Muscle of leg (tissue), 3 donors: ENCODE measurements at regions not wholly inside any gene's neighbourhood (a gene's known extent, or its start where the extent isn't known, plus 50 kb on each side); places are given as distances from the start of the nearest gene placed in this dataset.

Source experiments
- DNase-seq: peaks from one replicate; pipeline ENCODE4 v3.0.0; 2013
- H3K27ac ChIP-seq: one replicate; pipeline ENCODE4 v1.5.1; 2013; ENCODE audit warnings: mild to moderate bottlenecking, low read length, control low read depth
- H3K27me3 ChIP-seq: one replicate; pipeline ENCODE4 v1.6.1; 2013; ENCODE audit warnings: low read length; ENCODE audit not compliant: control insufficient read depth, insufficient read depth
- H3K36me3 ChIP-seq: one replicate; pipeline ENCODE4 v1.6.1; 2013; ENCODE audit warnings: low read length; ENCODE audit not compliant: control insufficient read depth, insufficient read depth
- H3K4me1 ChIP-seq: one replicate; pipeline ENCODE4 v1.6.1; 2013; ENCODE audit warnings: low read length; ENCODE audit not compliant: control insufficient read depth, insufficient read depth
- H3K4me3 ChIP-seq: one replicate; pipeline ENCODE4 v1.5.1; 2013; ENCODE audit warnings: low read length, control low read depth
- H3K9me3 ChIP-seq: replicated peaks from 2 replicates; pipeline ENCODE4 v1.6.1; 2013; ENCODE audit warnings: low read depth, low read length; ENCODE audit not compliant: control insufficient read depth
- WGBS: methylation state at CpG from one replicate; pipeline ENCODE4 v1.1.5; 2013; ENCODE audit warnings: missing lambda C conversion rate; ENCODE audit not compliant: insufficient coverage; 5-methylcytosine and 5-hydroxymethylcytosine counted together

DNA sequence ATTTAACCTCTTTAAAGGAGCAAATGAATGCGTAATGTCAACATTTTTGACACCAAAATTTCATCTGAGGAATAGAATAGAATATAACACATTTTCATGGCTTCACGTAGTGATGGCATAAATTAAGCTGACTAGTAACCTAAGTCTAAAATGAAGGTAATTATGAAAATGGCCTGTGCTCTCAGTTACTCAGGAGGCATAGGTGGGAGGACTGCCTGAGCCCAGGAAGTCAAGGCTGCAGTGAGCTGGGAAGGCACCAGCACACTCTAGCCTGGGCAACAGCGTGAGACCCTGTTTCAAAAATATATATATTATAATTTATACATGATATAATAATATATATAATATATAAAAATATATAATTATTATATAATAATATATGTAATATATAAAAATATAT is 383.2 kb upstream of the ATP2B1 start:
- Histone ChIP-seq H3K36me3 (no peaks in the 10 kb centered on the region), H3K4me1 (no peaks in the 10 kb centered on the region), H3K4me3 (no peak overlapping the region), H3K27ac (no peak overlapping the region), H3K9me3 (no peaks in the 10 kb centered on the region), H3K27me3 (no peaks in the 10 kb centered on the region)
- no peak for DNase-seq
- WGBS = no CpG with 5 or more reads among the region's 3 CpGs

DNA sequence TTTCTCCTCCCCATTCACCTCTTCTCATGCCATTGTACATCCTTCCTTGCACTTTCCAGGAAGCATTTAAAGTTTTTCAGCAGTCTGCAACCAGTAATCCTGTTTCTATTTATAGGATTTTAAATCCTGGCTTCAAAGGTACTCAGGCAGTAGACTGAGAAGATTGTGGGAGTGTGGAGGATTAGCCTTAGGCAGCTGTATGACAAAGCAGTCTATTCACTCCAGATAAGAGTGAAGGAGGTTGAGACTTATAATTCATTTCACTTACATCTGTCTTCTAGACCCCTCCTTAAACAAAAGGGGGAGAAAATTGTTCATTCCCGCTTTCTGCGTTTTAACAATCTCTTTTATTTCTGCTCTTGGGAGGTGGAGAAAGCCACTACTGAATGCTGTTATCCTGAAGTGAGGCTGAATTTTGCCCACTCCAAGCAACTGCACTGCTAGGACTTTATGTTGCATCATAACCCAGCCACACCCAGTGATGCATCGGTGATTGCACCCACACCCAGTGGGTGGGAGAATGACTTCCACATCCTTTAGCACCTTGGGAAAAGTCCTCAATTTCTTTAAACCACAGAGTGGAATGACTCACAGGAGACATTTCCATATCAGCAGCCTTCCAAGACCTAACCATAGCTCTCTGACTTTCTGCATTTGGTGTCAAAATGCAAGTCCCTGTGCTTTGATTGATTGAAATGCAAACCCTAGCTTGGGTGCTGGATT is 382.5 kb upstream of the ATP2B1 start:
- no peaks in the 10 kb centered on the region for H3K27me3 ChIP-seq
- no CpG with 5 or more reads among the region's 3 CpGs for WGBS
- no peaks in the 10 kb centered on the region for H3K36me3 ChIP-seq
- no peak overlapping the region for H3K4me3 ChIP-seq
- no peak overlapping the region for H3K27ac ChIP-seq
- H3K9me3 ChIP-seq = no peaks in the 10 kb centered on the region
- DNase-seq = peak; percentile 55
- no peaks in the 10 kb centered on the region for H3K4me1 ChIP-seq

DNA sequence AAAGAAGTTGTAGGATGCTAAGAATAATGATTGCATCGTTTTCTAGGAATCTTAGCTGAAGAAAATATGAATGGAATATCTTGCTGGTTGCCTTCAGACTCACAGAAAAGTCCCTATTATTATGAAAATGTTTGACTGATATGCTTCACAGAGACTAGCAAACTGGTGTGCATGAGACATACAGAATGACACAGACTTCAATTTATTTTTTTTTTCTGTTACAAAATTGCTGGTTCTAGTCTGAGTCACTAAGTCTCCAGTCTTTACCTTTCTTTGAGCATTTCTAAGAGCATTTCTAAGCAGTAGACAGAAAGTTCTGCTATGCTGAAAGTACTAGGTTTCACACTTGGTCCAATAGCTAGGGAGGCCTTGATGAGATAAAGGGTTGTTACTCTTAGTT is 377.6 kb upstream of the ATP2B1 start:
- DNase-seq = no peak
- Histone ChIP-seq H3K4me3 (no peak overlapping the region), H3K4me1 (peaks cover 3% of the 10 kb centered on the region), H3K27me3 (no peaks in the 10 kb centered on the region), H3K27ac (no peak overlapping the region), H3K36me3 (no peaks in the 10 kb centered on the region), H3K9me3 (no peaks in the 10 kb centered on the region)
- no CpG with 5 or more reads among the region's 1 CpG for WGBS

DNA sequence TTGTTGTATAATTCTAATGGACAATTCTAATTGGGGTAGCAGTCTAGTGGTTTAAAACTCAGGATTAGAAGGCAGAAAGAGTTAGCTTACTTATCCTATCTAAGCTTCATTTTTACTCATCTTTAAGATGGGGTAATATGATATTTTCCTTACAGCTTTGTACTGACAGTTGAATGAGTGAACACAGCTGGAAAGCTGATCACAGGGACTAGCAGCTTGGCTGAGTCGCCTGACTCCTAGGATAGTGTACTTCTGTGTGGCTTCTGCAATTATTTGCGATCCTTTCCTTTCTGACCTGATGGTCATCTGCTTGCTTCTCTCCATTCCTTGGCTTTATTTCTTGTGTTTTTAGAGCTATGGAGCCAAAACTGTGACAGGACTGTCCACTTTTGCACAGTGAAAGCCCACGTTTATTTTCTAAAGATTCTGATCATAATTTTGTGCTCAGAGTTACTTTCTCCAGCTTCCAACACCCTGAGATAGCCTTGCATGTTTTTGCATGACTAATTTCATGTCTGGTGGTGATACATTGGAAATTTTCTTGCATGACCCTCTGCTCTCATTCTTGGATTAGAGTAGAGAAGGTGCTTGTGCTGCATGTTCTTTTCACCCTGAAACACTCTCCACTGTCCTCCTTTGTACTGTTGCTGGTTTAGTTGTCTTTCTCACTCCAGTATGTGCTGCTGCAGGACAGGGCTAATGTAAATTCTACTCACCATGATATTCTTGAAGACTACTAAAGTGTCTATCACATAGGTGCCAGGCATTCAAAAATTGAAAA is 377.0 kb upstream of the ATP2B1 start:
- Histone ChIP-seq H3K36me3 (no peaks in the 10 kb centered on the region), H3K4me3 (no peak overlapping the region), H3K4me1 (peaks cover 3% of the 10 kb centered on the region), H3K27me3 (no peaks in the 10 kb centered on the region), H3K9me3 (no peaks in the 10 kb centered on the region), H3K27ac (no peak overlapping the region)
- peak; percentile 53 for DNase-seq
- WGBS = 0% methylated on average over 2 of the region's 3 CpGs

DNA sequence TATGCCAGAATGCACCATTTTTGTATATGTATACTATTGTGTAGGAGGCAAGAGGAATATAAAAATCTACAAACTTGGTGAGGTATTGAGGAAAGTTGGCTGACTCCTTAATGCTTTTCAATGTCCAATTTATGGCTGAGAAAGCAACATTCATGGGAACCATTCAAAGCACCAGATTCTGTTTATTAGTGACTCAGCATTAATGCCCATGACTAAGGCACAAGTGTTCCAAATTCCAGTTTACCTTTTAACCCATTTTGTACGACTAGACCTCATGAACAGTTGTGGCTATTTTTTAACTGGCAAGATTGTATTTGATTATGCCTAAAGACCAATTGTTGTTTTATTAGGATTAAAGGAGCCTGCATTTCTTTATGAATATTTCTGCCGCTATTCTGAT is 375.4 kb upstream of the ATP2B1 start:
- Histone ChIP-seq H3K27ac (no peak overlapping the region), H3K27me3 (no peaks in the 10 kb centered on the region), H3K9me3 (no peaks in the 10 kb centered on the region), H3K4me3 (no peak overlapping the region), H3K36me3 (no peaks in the 10 kb centered on the region), H3K4me1 (peaks cover 3% of the 10 kb centered on the region)
- no peak for DNase-seq
- WGBS = no CpG with 5 or more reads among the region's 2 CpGs

DNA sequence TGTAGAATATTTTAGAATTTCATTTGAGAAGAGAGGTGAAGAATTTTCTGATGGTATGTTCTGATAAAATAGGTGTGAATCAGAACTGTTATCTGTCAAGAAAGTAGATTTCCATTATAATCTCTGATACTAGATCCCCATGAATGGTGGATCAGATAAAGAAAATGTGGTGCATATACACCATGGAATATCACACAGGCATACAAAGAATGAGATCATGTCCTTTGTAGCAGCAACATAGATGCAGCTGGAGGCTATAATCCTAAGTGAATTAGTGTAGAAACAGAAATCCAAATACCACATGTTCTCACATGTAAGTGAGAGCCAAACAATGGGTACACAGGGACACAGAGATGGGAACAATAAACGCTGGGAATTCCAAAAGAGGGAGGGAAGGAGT is 372.0 kb upstream of the ATP2B1 start:
- peaks cover 1% of the 10 kb centered on the region for H3K4me1 ChIP-seq
- H3K27ac ChIP-seq = no peak overlapping the region
- no peaks in the 10 kb centered on the region for H3K36me3 ChIP-seq
- DNase-seq = no peak
- H3K4me3 ChIP-seq = no peak overlapping the region
- no peaks in the 10 kb centered on the region for H3K9me3 ChIP-seq
- 57% methylated on average over 1 of the region's 1 CpG for WGBS
- no peaks in the 10 kb centered on the region for H3K27me3 ChIP-seq

DNA sequence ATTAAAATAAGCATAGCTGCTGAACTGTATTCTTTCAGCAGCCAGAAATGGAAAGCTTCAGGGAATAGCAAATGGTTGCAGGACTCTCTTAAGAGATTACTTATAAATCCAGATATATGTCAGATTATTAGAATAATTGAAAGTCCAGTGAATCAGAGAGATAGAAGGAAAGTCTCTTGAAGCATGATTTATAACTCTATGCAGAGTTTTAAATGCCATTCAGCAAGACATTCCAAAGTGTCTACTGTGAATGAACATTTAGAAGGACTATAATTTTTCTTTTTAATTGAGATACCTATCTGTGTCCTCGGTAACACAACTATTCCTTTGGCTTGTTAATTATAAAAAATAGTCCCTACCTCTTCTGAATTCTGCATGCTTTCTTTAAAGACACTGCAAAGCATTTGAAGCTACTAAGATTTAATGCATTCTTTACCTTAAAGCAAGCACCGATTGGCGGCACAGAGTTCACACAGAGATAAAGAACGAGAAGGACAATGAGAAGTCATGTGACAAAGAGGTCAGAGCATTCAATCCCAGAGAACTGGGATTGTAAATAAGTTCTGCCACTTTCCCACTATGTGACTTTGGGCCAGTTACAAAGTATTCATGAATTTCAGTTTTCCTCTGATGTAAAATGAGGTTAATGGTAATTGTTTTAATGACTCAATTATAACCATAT is 371.0 kb upstream of the ATP2B1 start:
- no peak for DNase-seq
- Histone ChIP-seq H3K4me3 (no peak overlapping the region), H3K27me3 (no peaks in the 10 kb centered on the region), H3K4me1 (no peaks in the 10 kb centered on the region), H3K27ac (no peak overlapping the region), H3K36me3 (no peaks in the 10 kb centered on the region), H3K9me3 (no peaks in the 10 kb centered on the region)
- no CpG with 5 or more reads among the region's 4 CpGs for WGBS

DNA sequence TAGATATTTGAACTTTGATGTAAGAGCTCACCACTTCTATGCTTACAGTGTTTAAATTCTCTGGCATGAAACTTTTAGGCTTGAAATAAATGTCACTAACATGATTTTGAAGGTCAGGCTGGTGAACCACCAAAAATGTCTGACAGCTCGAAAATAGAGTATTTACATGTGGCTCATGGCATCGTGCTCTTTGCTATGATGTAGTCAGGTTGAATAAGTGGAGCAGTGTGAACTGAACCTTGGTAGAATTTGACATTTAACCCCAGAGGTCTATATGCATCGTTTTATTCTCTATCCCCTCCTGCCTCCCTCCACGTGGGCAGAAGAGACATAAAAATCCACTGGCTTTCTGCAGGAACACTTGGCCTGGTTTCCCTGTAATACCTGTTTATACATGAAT is 369.7 kb upstream of the ATP2B1 start:
- Histone ChIP-seq H3K36me3 (no peaks in the 10 kb centered on the region), H3K27me3 (no peaks in the 10 kb centered on the region), H3K4me1 (no peaks in the 10 kb centered on the region), H3K4me3 (no peak overlapping the region), H3K27ac (no peak overlapping the region), H3K9me3 (no peaks in the 10 kb centered on the region)
- 86% methylated on average over 1 of the region's 4 CpGs for WGBS
- no peak for DNase-seq

DNA sequence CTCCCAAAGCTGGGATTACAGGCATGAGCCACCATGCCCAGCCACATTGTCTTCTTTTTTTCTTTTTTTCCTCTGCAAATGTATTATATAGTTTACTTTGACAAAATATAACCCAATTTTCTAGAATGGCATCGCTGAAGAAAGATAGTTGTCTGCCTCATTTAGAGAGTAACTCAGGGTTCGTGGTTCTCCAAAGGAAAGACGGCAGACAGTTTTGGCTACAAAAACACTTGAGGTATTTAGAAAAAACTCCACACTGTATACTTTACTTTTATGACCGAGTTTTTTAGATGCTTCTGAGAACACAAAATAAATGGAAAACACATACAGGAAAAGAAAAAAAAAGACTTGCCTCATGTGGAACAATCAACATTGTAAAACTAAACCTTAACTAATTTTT is 369.1 kb upstream of the ATP2B1 start:
- H3K36me3 ChIP-seq = no peaks in the 10 kb centered on the region
- no peak overlapping the region for H3K27ac ChIP-seq
- DNase-seq = no peak
- H3K9me3 ChIP-seq = no peaks in the 10 kb centered on the region
- H3K4me3 ChIP-seq = no peak overlapping the region
- WGBS = no CpG with 5 or more reads among the region's 4 CpGs
- H3K27me3 ChIP-seq = no peaks in the 10 kb centered on the region
- no peaks in the 10 kb centered on the region for H3K4me1 ChIP-seq

DNA sequence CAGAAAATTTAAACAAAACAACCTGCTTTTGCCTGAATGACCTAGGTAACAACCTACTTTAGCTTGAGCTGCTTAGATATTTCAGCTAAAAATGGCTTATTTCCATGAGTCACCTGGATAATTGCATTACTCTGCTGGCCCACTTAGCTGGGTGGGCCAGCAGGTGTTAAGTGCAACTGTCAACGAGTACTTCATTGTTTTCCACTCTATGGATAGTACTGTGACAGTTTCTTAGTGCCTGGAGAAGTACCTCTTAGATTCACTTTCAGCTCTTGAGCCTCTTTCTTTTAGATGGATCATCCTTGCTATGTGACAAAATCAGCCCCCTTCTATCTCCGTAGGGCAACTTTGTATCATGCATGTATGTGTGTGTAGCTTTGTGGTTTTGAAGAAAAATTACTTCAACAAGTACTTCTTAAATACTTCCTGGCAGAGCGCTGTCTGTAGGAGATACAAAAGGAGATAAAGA is 368.2 kb upstream of the ATP2B1 start:
- Histone ChIP-seq H3K9me3 (no peaks in the 10 kb centered on the region), H3K4me1 (no peaks in the 10 kb centered on the region), H3K27me3 (no peaks in the 10 kb centered on the region), H3K36me3 (no peaks in the 10 kb centered on the region), H3K27ac (no peak overlapping the region), H3K4me3 (no peak overlapping the region)
- DNase-seq = no peak
- 90% methylated on average over 1 of the region's 3 CpGs for WGBS
